SK-N-MC (cell line): ENCODE measurements at regions not wholly inside any gene's neighbourhood (a gene's known extent, or its start where the extent isn't known, plus 50 kb on each side); places are given as distances from the start of the nearest gene placed in this dataset.

Experiments used
- DNase-seq: peaks from one replicate; pipeline ENCODE4 v3.0.0-alpha.2; 2011; ENCODE audit warnings: low read depth, low spot score
- H3K27ac ChIP-seq: fragments of 200-600 bp; sonication (generic); 2 replicates; pipeline ENCODE4 v1.5.1; 2016; ENCODE audit warnings: mixed run types
- H3K36me3 ChIP-seq: fragments of 200-600 bp; sonication (generic); 2 replicates; pipeline ENCODE4 v1.6.1; 2017; ENCODE audit warnings: antibody characterized with exemption, low read length, mixed read lengths; ENCODE audit not compliant: insufficient read depth
- H3K4me3 ChIP-seq: fragments of 200-600 bp; sonication (generic); 2 replicates; pipeline ENCODE4 v1.5.1; 2016
- H3K9ac ChIP-seq: fragments of 200-600 bp; sonication (generic); 2 replicates; pipeline ENCODE4 v1.8.0; 2017; ENCODE audit warnings: mixed run types, mixed read lengths; ENCODE audit not compliant: insufficient read length
- H3K9me3 ChIP-seq: fragments of 200-600 bp; sonication (generic); 2 replicates; pipeline ENCODE4 v1.6.1; 2017; ENCODE audit warnings: low read depth, mild to moderate bottlenecking, antibody characterized with exemption, low read length, moderate library complexity, mixed read lengths
- EZH2 ChIP-seq: fragments of 200-600 bp; sonication (generic); IDR thresholded peaks from one replicate; pipeline ENCODE4 v1.6.1; 2017; ENCODE audit warnings: antibody characterized with exemption
- FOXP2 ChIP-seq: optimal IDR thresholded peaks from 2 replicates; pipeline ENCODE3; 2011; ENCODE audit warnings: mild to moderate bottlenecking, moderate library complexity; ENCODE audit not compliant: insufficient read depth; ENCODE audit errors: extremely low read length, control extremely low read depth
- POLR2AphosphoS5 ChIP-seq: IDR thresholded peaks from 2 replicates; pipeline ENCODE4 v1.6.1; 2012; ENCODE audit warnings: mild to moderate bottlenecking, low read depth, low read length, borderline replicate concordance

DNA sequence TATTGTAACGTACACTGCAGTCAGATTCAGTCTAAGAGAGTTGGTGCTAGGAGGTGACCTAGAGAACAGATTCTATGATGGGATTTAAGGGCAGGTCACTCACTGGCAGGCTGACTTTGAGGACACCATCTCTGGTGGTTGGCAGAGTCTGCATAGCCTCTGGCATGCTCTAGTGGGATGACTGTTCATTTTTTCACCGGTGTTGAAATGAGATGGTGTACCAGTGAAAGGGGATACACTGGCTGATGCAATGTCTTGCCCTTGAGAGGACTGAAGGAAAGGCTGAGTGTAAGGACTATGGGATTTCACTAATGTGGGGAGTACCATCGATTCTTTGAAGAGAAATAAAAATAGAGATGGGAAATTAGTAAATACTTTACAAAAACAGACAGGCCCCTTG, 186.9 kb upstream of the PIEZO2 start:
- Histone ChIP-seq H3K9ac (no peak overlapping the region), H3K4me3 (no peak overlapping the region), H3K27ac (no peak overlapping the region), H3K36me3 (no peaks in the 10 kb centered on the region), H3K9me3 (no peaks in the 10 kb centered on the region)
- TF ChIP-seq POLR2AphosphoS5 = no peak
- TF ChIP-seq FOXP2 = no peak
- TF ChIP-seq EZH2 = no peak
- no peak for DNase-seq

DNA sequence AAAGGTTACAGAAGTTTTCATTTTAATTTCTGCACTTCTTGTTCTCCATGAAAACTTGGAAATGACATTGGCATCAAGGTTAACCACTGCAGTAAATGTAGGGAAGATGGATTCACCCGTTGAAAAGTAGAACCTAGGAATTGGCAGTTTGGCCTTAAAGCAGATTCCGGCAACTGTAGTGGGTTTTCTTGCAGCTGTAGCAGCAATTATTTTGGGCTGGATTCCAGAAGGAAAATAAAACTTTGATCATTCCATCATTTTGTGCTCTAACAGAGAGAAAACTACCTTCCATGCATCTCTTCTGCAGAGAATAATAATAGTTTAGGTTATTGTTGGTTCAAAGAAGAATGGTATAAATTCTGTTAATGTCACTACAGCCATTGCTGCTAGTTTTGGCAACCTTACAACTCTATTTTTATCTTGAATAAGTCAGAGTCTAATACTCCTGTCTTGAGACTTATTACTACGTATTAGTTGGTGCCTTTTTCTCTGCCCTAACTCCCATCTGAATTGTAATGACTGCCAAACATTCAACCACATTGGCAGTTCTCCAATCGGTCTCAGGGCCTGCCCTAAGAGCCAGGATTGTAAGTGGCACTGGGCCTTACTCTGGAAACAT, 178.1 kb upstream of the PIEZO2 start:
- no peak for TF ChIP-seq POLR2AphosphoS5
- no peak for TF ChIP-seq FOXP2
- no peak for TF ChIP-seq EZH2
- no peaks in the 10 kb centered on the region for H3K9me3 ChIP-seq
- no peak overlapping the region for H3K4me3 ChIP-seq
- H3K9ac ChIP-seq = no peak overlapping the region
- H3K36me3 ChIP-seq = no peaks in the 10 kb centered on the region
- DNase-seq = no peak
- no peak overlapping the region for H3K27ac ChIP-seq

DNA sequence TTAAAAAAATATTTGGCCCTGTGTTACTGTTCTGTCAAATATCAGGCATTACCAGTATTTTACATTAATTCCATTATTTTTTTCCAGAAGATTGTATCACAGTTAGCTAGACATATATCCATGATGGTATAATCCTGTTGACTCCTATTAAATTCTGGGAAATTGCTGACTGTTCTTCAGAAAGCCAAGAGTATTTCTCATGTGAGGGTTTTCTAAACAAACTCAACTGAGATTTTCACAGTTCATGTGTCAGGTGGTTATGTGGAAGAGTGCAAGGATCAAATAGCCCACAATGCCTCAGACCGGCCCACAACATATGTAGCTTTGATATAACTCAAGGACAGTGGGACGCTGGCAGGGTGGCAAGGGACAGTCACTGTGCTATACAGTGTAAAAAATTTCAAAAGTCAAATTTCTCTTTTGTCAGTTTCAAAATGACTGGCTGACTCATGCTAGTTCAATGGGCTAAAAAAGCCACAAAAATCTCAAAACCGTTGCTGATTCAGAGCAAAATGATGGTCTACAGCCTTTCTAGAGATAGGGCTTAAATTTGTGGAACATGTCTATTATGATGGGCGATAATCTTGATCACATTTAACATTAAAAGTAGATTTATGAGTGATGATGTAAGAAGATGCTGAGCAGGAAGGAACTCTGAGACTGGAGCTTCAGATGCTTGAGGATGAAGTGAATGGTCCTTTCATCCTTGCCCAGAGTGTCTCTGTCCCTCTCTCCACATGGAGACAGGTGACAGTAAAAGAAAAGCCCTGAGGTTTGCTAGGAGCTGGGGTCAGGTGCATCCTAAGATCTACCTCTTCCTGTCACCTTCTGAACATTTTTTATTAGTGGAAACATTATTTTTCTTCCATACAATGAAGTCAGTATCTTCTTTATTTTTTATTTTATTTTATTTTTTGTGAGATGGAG, 175.8 kb upstream of the PIEZO2 start:
- Histone ChIP-seq H3K27ac (no peak overlapping the region), H3K9ac (no peak overlapping the region), H3K36me3 (no peaks in the 10 kb centered on the region), H3K9me3 (no peaks in the 10 kb centered on the region), H3K4me3 (no peak overlapping the region)
- no peak for DNase-seq
- no peak for TF ChIP-seq FOXP2
- TF ChIP-seq POLR2AphosphoS5 = no peak
- TF ChIP-seq EZH2 = no peak

DNA sequence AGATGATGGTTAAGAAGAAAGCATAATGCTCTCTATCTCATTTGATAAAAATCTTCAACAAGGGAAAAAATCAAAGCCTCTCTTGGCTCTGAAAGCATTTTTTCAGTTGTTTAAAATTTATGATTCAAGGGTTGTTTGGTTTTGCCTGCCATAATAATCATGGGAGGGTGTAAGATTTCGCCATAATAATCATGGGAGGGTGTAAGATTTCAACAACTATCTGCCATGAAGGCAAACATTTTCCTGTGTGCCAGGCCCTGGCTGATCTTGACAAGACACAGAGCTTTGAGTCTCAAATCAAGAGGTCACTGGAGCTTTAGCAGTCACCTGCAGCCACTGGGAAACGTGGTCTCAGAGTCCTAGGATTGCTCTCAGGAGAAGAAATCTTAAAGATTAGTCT, 175.1 kb upstream of the PIEZO2 start:
- Histone ChIP-seq H3K9ac (no peak overlapping the region), H3K27ac (no peak overlapping the region), H3K36me3 (no peaks in the 10 kb centered on the region), H3K9me3 (no peaks in the 10 kb centered on the region), H3K4me3 (no peak overlapping the region)
- no peak for DNase-seq
- no peak for TF ChIP-seq EZH2
- no peak for TF ChIP-seq FOXP2
- TF ChIP-seq POLR2AphosphoS5 = no peak

DNA sequence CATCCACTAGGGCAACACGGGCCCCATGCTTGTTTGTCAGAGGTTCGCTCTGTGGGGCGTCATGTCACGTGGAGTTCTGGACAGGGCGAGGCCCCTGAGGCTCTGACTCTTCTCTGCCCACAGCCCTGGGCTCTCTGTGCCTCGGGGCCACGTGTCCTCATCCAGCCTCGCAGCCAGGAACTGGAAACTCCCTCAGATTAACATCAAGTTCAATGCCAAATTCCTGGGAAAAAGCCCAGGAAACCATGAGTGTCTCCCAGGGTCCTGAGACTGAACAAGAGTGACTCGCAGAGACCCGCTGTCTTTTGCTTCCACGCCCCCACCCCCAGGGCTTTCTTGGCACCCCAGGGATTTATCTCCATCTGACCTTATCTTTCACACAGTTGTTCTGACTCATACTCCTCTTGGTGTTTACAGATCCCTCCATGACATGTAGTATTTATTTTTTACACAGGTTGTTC, 174.0 kb upstream of the PIEZO2 start:
- H3K9me3 ChIP-seq = no peaks in the 10 kb centered on the region
- H3K36me3 ChIP-seq = no peaks in the 10 kb centered on the region
- H3K9ac ChIP-seq = no peak overlapping the region
- TF ChIP-seq FOXP2 (no peak), EZH2 (no peak), POLR2AphosphoS5 (no peak)
- no peak overlapping the region for H3K4me3 ChIP-seq
- DNase-seq = no peak
- no peak overlapping the region for H3K27ac ChIP-seq

DNA sequence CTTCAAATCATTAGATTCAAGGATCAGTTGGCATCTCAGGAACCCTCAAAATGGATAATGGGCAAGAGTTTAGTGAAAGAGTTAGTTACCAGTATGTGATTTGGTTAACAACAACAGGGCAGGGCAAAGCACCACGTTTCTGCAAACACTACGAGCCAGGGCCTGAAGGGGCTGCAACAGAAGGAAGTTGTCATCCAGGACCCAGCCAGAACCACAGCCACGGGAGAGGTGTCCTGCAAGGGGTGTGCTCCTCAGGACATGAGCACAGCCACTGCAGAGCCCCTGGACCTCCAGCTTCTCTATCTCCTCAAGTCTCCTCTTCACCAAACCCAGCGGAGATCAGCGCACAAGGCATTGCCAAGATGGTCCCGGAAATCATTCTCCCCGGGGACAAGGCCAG, 173.3 kb upstream of the PIEZO2 start:
- no peak for DNase-seq

DNA sequence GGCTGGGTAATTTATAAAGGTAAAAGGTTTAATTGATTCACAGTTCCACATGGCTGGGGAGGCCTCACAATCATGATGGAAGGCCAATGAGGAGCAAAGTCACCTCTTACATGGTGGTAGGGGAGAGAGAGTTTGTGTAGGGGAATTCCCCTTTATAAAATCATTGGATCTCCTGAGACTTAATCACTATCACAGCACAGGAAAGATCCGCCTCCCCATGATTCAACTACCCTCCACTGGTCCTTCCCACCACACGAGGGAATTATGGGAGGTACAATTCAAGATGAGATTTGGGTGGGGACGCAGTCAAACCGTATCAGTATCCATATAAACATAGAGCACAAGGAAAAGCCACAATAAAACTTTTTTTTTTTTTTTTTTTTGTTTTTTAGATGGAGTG, 172.6 kb upstream of the PIEZO2 start:
- no peak overlapping the region for H3K4me3 ChIP-seq
- DNase-seq = no peak
- TF ChIP-seq POLR2AphosphoS5 (no peak), FOXP2 (no peak), EZH2 (no peak)
- H3K36me3 ChIP-seq = no peaks in the 10 kb centered on the region
- H3K9ac ChIP-seq = no peak overlapping the region
- no peak overlapping the region for H3K27ac ChIP-seq
- H3K9me3 ChIP-seq = no peaks in the 10 kb centered on the region

More for the DNA sequence above, 173.3 kb upstream of the PIEZO2 start:
- TF ChIP-seq FOXP2 = no peak
- TF ChIP-seq EZH2 = no peak
- TF ChIP-seq POLR2AphosphoS5 = no peak
- no peaks in the 10 kb centered on the region for H3K9me3 ChIP-seq
- H3K27ac ChIP-seq = no peak overlapping the region
- H3K9ac ChIP-seq = no peak overlapping the region
- H3K4me3 ChIP-seq = no peak overlapping the region
- H3K36me3 ChIP-seq = no peaks in the 10 kb centered on the region

DNA sequence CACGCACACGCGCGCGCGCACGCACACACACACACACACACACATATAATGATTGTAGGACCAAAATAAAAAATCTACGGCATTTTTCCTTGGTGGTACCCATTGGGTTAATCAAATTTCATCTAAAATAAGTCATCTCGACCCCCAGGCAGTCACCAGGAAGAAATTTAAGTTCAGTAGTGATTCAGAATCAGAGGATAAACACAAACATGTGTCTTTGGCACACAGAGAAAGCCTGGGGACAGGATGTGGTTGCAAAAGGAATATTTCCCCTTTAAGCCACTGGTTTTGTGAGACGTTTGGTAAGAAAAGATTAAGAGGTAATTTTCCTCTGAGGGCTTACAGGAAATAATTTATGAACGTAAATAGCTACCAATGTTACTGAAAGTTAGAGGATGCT, 171.6 kb upstream of the PIEZO2 start:
- Histone ChIP-seq H3K27ac (no peak overlapping the region), H3K36me3 (no peaks in the 10 kb centered on the region), H3K9me3 (no peaks in the 10 kb centered on the region), H3K4me3 (no peak overlapping the region), H3K9ac (no peak overlapping the region)
- DNase-seq = peak; percentile 37
- TF ChIP-seq FOXP2 = no peak
- no peak for TF ChIP-seq EZH2
- TF ChIP-seq POLR2AphosphoS5 = no peak
